ENCODE measurements at regions not wholly inside any gene's neighbourhood (a gene's known extent, or its start where the extent isn't known, plus 50 kb on each side); places are given as distances from the start of the nearest gene placed in this dataset.

GRCh38 chr15:95784508-95784907 lies 546.0 kb upstream of the NR2F2 start (continued):
- TF ChIP-seq CHD7 (IDR thresholded peaks at IDR 0.05; ENCODE audit: insufficient replicate concordance, low read length) = no peak
- no peak for TF ChIP-seq RAD21 (IDR thresholded peaks at IDR 0.05 in 1 of 2, conservative IDR thresholded peaks at IDR 0.05 in 1 of 2; ENCODE audit: low read depth in 2 of 2, low read length in 2 of 2)
- no peak for TF ChIP-seq KDM4A (IDR thresholded peaks at IDR 0.05; ENCODE audit: low read depth, low read length, severe bottlenecking)
- no peak for TF ChIP-seq MAX (IDR thresholded peaks at IDR 0.05)
- TF ChIP-seq POLR2AphosphoS5 (IDR thresholded peaks at IDR 0.05; ENCODE audit: low read depth, low read length) = no peak
- TF ChIP-seq SIN3A (conservative IDR thresholded peaks at IDR 0.05 in 1 of 2, IDR thresholded peaks at IDR 0.05 in 1 of 2; ENCODE audit: low read depth in 1 of 2, low read length in 2 of 2) = no peak

All from H1 (cell line).